Endothelial cell of umbilical vein (primary cell): ENCODE measurements at regions not wholly inside any gene's neighbourhood (a gene's known extent, or its start where the extent isn't known, plus 50 kb on each side); places are given as distances from the start of the nearest gene placed in this dataset.

Source experiments
- BruUV-seq: library from RNA; stranded (reverse); fragments of 400-500 nt; replicated peaks from 2 replicates; lab custom pipeline; 2021; lab: Mats Ljungman, UMichigan
- CTCF ChIA-PET: fragments of 300-600, 350-600 bp; sonication (Branson Sonifier 250); formaldehyde crosslinking; loops from one replicate; lab custom pipeline; 2021; ENCODE audit warnings: antibody characterized with exemption, inconsistent platforms; lab: Charles Lee
- POLR2A ChIA-PET: fragments of 300-600, 350-600 bp; sonication (Branson Sonifier 250); formaldehyde crosslinking; loops from one replicate; lab custom pipeline; 2021; ENCODE audit warnings: antibody characterized with exemption, inconsistent platforms; lab: Charles Lee
- DNase-seq: peaks from one replicate; pipeline ENCODE4 v3.0.0-alpha.2; 2011; ENCODE audit warnings: low read depth, low spot score
- FAIRE-seq: peaks from 2 replicates; lab custom pipeline; 2011; peaks lifted over from hg19 to GRCh38; lab: Jason Lieb, UNC
- H2AFZ ChIP-seq: 2 replicates; pipeline ENCODE4 v1.6.0; 2012; ENCODE audit warnings: low read depth, low read length, control low read depth, inconsistent platforms
- H3K27ac ChIP-seq: 2 replicates; pipeline ENCODE4 v1.5.1; 2011; ENCODE audit warnings: low read depth, mild to moderate bottlenecking, control low read depth, low read length, moderate library complexity; ENCODE audit not compliant: insufficient read depth
- H3K27me3 ChIP-seq, 2 experiments: 2 replicates each; pipeline versions ENCODE4 v1.6.0 to v1.6.1; 2011; ENCODE audit warnings: low read length in 2 of 2, mixed read lengths in 1 of 2; ENCODE audit not compliant: control insufficient read depth in 2 of 2, insufficient read depth in 2 of 2
- H3K36me3 ChIP-seq, 2 experiments: 2 replicates in 1 of 2; 3 replicates in 1 of 2; pipeline ENCODE4 v1.5.1; 2011; ENCODE audit warnings: low read length in 2 of 2, mild to moderate bottlenecking in 1 of 2, moderate library complexity in 1 of 2; ENCODE audit not compliant: control insufficient read depth in 2 of 2, insufficient read depth in 2 of 2; ENCODE audit errors: extremely low read depth in 1 of 2
- H3K4me1 ChIP-seq: 3 replicates; pipeline ENCODE4 v1.5.1; 2011; ENCODE audit warnings: mild to moderate bottlenecking, low read length; ENCODE audit not compliant: control insufficient read depth, insufficient read depth; ENCODE audit errors: extremely low read depth
- H3K4me2 ChIP-seq: 2 replicates; pipeline ENCODE4 v1.6.1; 2011; ENCODE audit warnings: low read length, control low read depth, mixed read lengths; ENCODE audit not compliant: insufficient read depth
- H3K4me3 ChIP-seq, 3 experiments: fragments of 200-600 bp in 1 of 3; sonication (generic), shearing (Covaris generic) in 1 of 3; replicated peaks in 1 of 3; 2 replicates each; pipeline ENCODE4 v1.5.1; 2011 to 2016; ENCODE audit warnings: control low read depth in 3 of 3, low read length in 3 of 3, mild to moderate bottlenecking in 2 of 3, inconsistent platforms in 1 of 3, low read depth in 1 of 3, moderate library complexity in 1 of 3; ENCODE audit not compliant: insufficient read depth in 1 of 3
- H3K79me2 ChIP-seq: 2 replicates; pipeline ENCODE4 v1.6.0; 2012; ENCODE audit warnings: low read length, inconsistent platforms; ENCODE audit not compliant: control insufficient read depth, insufficient read depth
- H3K9ac ChIP-seq: replicated peaks from 2 replicates; pipeline ENCODE3; 2011; ENCODE audit warnings: low read length, control low read depth; ENCODE audit not compliant: insufficient read depth; ENCODE audit errors: extremely low read depth
- H3K9me1 ChIP-seq: replicated peaks from 3 replicates; pipeline ENCODE4 v1.6.0; 2011; ENCODE audit warnings: mild to moderate bottlenecking, low read length; ENCODE audit not compliant: control insufficient read depth, insufficient read depth; ENCODE audit errors: extremely low read depth
- H3K9me3 ChIP-seq: replicated peaks from 2 replicates; pipeline ENCODE4 v1.5.1; 2012; ENCODE audit warnings: low read length, inconsistent platforms; ENCODE audit not compliant: control insufficient read depth, insufficient read depth
- H4K20me1 ChIP-seq: replicated peaks from 2 replicates; pipeline ENCODE3; 2011; ENCODE audit warnings: mild to moderate bottlenecking, low read length; ENCODE audit not compliant: control insufficient read depth, insufficient read depth; ENCODE audit errors: extremely low read depth
- EZH2 ChIP-seq: IDR thresholded peaks from 2 replicates; pipeline ENCODE4 v1.6.1; 2012; ENCODE audit warnings: borderline replicate concordance, low read depth, mild to moderate bottlenecking, moderate library complexity, low read length, inconsistent platforms; ENCODE audit not compliant: severe bottlenecking
- FOS ChIP-seq: IDR thresholded peaks from 2 replicates; pipeline ENCODE4 v1.6.1; 2011; ENCODE audit warnings: mild to moderate bottlenecking, low read length, moderate library complexity, borderline replicate concordance; ENCODE audit not compliant: insufficient read depth
- GATA2 ChIP-seq: IDR thresholded peaks from 2 replicates; pipeline ENCODE4 v1.7.0; 2011; ENCODE audit warnings: low read depth, mild to moderate bottlenecking, moderate library complexity, mixed read lengths, low read length; ENCODE audit not compliant: insufficient read length, insufficient read depth
- JUN ChIP-seq: IDR thresholded peaks from 2 replicates; pipeline ENCODE4 v1.6.1; 2011; ENCODE audit warnings: borderline replicate concordance, low read depth; ENCODE audit not compliant: insufficient read length, insufficient read depth
- POLR2A ChIP-seq: IDR thresholded peaks from 2 replicates; pipeline ENCODE4 v1.6.1; 2012; ENCODE audit warnings: low read depth, mild to moderate bottlenecking, control low read depth, low read length
- POLR2AphosphoS5 ChIP-seq: IDR thresholded peaks from 2 replicates; pipeline ENCODE4 v1.6.1; 2012; ENCODE audit warnings: low read depth, mild to moderate bottlenecking, control low read depth, low read length, moderate library complexity; ENCODE audit not compliant: insufficient read depth
- dilution Hi-C: fragments of 300-500 bp; cut with MboI; formaldehyde crosslinking; loops from one replicate; pipeline ENCODE4 v1.15.0; 2019; ENCODE audit warnings: low sequenced_read_pairs; ENCODE audit not compliant: extremely low pct_ligation_motif_present
- intact Hi-C: fragments of 100-400 bp; cut with micrococcal nuclease; formaldehyde crosslinking; loops from one replicate; pipeline ENCODE4 v1.10.0; 2022
- TF ChIP-seq, protein P1 (sequence below), 2 donors: IDR thresholded peaks; 1 replicate in 1 of 2; 2 replicates in 1 of 2; pipeline ENCODE4 v1.5.1; 2011; ENCODE audit warnings: low read length in 2 of 2, mild to moderate bottlenecking in 2 of 2, moderate library complexity in 2 of 2, control low read depth in 1 of 2, inconsistent platforms in 1 of 2, low read depth in 1 of 2; ENCODE audit not compliant: insufficient read depth in 1 of 2; ENCODE audit errors: extremely low read depth in 1 of 2
- TF ChIP-seq, protein P2 (sequence below): IDR thresholded peaks from 2 replicates; pipeline ENCODE4 v1.6.1; 2011; ENCODE audit not compliant: insufficient read depth, insufficient read length

DNA sequence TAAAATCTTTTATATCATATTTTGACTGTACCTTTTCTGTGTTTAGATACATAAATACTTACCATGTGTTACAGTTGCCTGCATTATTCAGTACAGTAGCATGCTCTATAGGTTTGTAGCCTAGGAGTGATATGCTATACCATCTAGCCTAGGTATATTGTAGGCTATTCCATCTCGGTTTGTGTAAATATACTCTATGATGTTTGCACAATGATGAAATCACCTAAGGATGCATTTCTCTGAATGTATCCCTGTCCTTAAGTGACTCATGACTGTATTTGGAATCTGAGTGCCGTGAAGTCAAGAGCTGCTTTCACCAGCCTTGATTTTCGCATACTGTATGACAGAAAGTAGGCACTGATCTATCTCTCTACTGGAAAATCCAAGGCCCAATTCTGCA is 129.9 kb downstream of the UTRN start:
- TF ChIP-seq, protein P1, sequence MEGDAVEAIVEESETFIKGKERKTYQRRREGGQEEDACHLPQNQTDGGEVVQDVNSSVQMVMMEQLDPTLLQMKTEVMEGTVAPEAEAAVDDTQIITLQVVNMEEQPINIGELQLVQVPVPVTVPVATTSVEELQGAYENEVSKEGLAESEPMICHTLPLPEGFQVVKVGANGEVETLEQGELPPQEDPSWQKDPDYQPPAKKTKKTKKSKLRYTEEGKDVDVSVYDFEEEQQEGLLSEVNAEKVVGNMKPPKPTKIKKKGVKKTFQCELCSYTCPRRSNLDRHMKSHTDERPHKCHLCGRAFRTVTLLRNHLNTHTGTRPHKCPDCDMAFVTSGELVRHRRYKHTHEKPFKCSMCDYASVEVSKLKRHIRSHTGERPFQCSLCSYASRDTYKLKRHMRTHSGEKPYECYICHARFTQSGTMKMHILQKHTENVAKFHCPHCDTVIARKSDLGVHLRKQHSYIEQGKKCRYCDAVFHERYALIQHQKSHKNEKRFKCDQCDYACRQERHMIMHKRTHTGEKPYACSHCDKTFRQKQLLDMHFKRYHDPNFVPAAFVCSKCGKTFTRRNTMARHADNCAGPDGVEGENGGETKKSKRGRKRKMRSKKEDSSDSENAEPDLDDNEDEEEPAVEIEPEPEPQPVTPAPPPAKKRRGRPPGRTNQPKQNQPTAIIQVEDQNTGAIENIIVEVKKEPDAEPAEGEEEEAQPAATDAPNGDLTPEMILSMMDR (IDR thresholded peaks at IDR 0.05; ENCODE audit: extremely low read depth in 1 of 2, insufficient read depth in 1 of 2, low read depth in 1 of 2, low read length in 2 of 2): no peak
- peak; percentile 59 for TF ChIP-seq FOS
- CTCF ChIA-PET: interaction anchor here (0.7 to 1.1 kb wide), 4 partner anchors 8 to 67 kb away, joined by 3 to 5 read pairs (median 3); no protein-coding TSS in a partner anchor
- no peaks in the 10 kb centered on the region for H3K9me3 ChIP-seq
- dilution Hi-C loops: no loop called here
- no peak overlapping the region for H3K4me3 ChIP-seq
- peak overlapping the region; percentile 65 for H3K4me2 ChIP-seq
- no peaks in the 10 kb centered on the region for H3K9me1 ChIP-seq
- peaks cover 25% of the 10 kb centered on the region for H3K4me1 ChIP-seq
- peaks cover 6% of the 10 kb centered on the region for H4K20me1 ChIP-seq
- H3K79me2 ChIP-seq: peaks cover 59% of the 10 kb centered on the region
- H2AFZ ChIP-seq: no peak overlapping the region
- intact Hi-C loops: loop anchor here (1.0 to 5.0 kb wide), 2 partner anchors 66 to 128 kb away; partner anchors contain the start of gene UTRN
- no peak overlapping the region for H3K9ac ChIP-seq
- peak overlapping the region; percentile 73 for H3K27ac ChIP-seq
- H3K27me3 ChIP-seq: no peaks in the 10 kb centered on the region
- FAIRE-seq (no peak), DNase-seq (peak; percentile 48)
- POLR2A ChIA-PET: interaction anchor here (1.1 kb wide), 1 partner anchor 19 kb away, joined by 3 read pairs; no protein-coding TSS in a partner anchor
- H3K36me3 ChIP-seq: no peaks in the 10 kb centered on the region
- no TSS peak for BruUV-seq

DNA sequence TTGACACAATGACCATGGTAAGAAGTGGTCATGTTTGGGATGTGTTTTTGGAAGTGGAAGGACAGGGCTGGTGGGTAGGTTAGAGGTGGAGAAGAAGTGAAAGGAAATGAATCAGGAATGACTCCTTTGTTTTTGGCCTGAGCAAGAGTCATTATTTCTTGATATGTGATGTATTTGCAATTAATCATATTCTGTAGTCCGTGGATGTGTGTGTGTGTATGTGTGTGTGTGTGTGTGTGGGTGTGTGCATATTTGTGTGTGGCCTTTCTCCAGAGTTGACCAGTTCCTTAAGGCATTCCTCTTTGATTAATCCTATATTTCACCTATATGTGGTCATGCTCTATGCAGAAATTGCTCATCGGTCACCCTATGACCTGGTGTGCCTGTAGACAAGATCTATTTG is 130.7 kb downstream of the UTRN start:
- peaks cover 6% of the 10 kb centered on the region for H4K20me1 ChIP-seq
- BruUV-seq: no TSS peak
- no peaks in the 10 kb centered on the region for H3K9me1 ChIP-seq
- no peaks in the 10 kb centered on the region for H3K9me3 ChIP-seq
- peak overlapping the region; percentile 73 for H3K27ac ChIP-seq
- DNase-seq (peak; percentile 90), FAIRE-seq (peak; percentile 74)
- H3K79me2 ChIP-seq: peaks cover 65% of the 10 kb centered on the region
- H2AFZ ChIP-seq: no peak overlapping the region
- ChIA-PET POLR2A (interaction anchor here (1.1 kb wide), 1 partner anchor 19 kb away, joined by 3 read pairs; no protein-coding TSS in a partner anchor), CTCF (interaction anchor here (0.7 kb wide), 1 partner anchor 9 kb away, joined by 5 read pairs; no protein-coding TSS in a partner anchor)
- H3K4me1 ChIP-seq: peaks cover 25% of the 10 kb centered on the region
- no peaks in the 10 kb centered on the region for H3K27me3 ChIP-seq
- dilution Hi-C loops (no loop called here), intact Hi-C loops (loop anchor here (1.0 to 5.0 kb wide), 3 partner anchors 67 to 200 kb away; partner anchors contain the start of gene UTRN)
- no peaks in the 10 kb centered on the region for H3K36me3 ChIP-seq
- no peak overlapping the region for H3K4me3 ChIP-seq
- H3K9ac ChIP-seq: no peak overlapping the region
- TF ChIP-seq POLR2A: peak; percentile 65
- TF ChIP-seq, protein P2, sequence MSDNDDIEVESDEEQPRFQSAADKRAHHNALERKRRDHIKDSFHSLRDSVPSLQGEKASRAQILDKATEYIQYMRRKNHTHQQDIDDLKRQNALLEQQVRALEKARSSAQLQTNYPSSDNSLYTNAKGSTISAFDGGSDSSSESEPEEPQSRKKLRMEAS: no peak
- no peak for TF ChIP-seq EZH2
- TF ChIP-seq POLR2AphosphoS5: peak; percentile 86
- peak; percentile 64 for TF ChIP-seq GATA2
- peak; percentile 86 for TF ChIP-seq JUN
- peak; percentile 95 for TF ChIP-seq FOS
- H3K4me2 ChIP-seq: peak overlapping the region; percentile 65
